ENCODE measurements at regions not wholly inside any gene's neighbourhood (a gene's known extent, or its start where the extent isn't known, plus 50 kb on each side); places are given as distances from the start of the nearest gene placed in this dataset.

GRCh38 chr6:24076011-24076410 is 50.0 kb upstream of the NRSN1 start (continued):
- TF ChIP-seq NFE2L1 (CRISPR knock-in tag; IDR thresholded peaks at IDR 0.05; ENCODE audit: borderline replicate concordance): no peak
- TF ChIP-seq ZNF687 (CRISPR knock-in tag; IDR thresholded peaks at IDR 0.05): no peak

Small RNA genes in the stretch of these regions (small RNA-seq; reads per million reads assigned to genes)
- 0 reads per million in 3 experiments for gene AL133270.1 (ENCODE audit: insufficient read depth in 2 of 3, insufficient read length in 3 of 3, low read depth in 2 of 3, low replicate concordance in 1 of 3)
- gene RNU6-1060P (ENCODE audit: insufficient read depth in 2 of 3, insufficient read length in 3 of 3, low read depth in 2 of 3, low replicate concordance in 1 of 3): 0 reads per million in 3 experiments
- 0 reads per million in 3 experiments for gene SPTLC1P2 (ENCODE audit: insufficient read depth in 2 of 3, insufficient read length in 3 of 3, low read depth in 2 of 3, low replicate concordance in 1 of 3)

All from HepG2 (cell line).